HG02678 (cell line): ENCODE measurements at regions not wholly inside any gene's neighbourhood (a gene's known extent, or its start where the extent isn't known, plus 50 kb on each side); places are given as distances from the start of the nearest gene placed in this dataset.

ENCODE experiments used
- ATAC-seq: cut with Tn5 transposase; IDR thresholded peaks from one replicate; pipeline ENCODE4 v1.9.1; 2021; ENCODE audit warnings: mild to moderate bottlenecking, moderate library complexity; ENCODE audit not compliant: unreplicated experiment

DNA sequence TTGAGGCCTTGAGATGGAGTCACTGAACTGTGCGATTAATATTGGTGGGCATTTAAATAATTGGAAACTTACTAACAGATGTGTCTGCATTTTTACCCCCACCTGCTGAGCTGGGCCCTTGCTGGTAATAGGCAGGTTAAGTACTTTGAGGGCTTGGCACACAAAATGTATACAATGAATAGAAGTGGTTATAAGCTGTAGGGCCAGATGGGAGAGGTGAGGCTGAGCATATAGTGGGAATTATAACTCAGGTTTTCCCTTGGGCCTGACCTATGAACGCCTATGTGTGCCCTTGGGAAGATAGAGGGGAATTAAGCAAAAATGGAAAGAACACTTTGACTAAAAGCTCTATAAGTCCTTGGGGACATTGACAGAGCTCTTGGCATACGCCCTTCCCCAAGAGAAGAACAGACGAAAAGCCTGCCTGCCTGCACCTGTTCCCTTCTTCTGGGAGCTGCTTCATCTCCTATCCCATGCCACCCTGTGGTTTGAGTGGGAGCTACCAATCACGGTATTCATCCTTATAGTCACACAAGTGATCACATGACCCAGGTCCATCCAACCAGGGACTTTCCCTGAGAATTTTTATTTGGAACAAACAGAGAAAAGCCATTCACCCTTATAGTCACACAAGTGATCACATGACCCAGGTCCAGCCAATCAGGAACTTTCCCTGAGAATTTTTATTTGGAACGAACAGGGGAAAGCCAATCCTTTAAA lies 260.7 kb upstream of the CSF3R start:
- ATAC-seq = no peak

GRCh38 chr1:36741066-36741465 lies 258.4 kb upstream of the CSF3R start:
- ATAC-seq = no peak

GRCh38 chr1:36740446-36740845 lies 257.7 kb upstream of the CSF3R start:
- no peak for ATAC-seq

DNA sequence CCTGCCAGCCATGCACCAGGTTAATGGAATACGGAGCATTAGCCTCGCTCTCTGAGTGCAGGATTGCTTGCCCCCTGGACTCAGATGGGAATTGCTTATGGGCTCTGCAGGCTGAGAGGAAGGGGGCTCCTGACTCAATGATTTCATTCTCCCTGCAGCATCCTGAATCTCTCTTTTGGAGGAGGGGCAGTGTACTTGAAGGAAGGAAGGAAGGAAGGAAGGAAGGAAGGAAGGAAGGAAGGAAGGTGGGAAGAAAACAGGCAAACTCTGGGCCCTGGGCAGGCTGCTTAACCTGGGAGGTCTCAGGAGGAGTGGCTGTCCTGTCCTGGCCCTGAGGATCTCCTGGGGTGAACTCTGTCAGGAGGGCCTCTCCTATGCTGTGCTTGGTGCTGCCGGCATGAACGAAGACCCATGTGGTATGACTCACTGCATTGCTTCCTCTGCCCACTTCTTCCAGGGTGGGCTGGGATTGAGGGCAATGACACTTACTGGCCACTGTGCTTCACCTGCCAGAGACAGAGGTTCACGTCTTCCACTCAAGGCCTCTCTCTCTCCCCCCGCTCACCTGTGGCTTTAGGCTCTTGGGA lies 257.1 kb upstream of the CSF3R start:
- no peak for ATAC-seq

- no peak for ATAC-seq
These were observed 255.5 kb upstream of the CSF3R start for GRCh38 chr1:36738245-36738644.

DNA sequence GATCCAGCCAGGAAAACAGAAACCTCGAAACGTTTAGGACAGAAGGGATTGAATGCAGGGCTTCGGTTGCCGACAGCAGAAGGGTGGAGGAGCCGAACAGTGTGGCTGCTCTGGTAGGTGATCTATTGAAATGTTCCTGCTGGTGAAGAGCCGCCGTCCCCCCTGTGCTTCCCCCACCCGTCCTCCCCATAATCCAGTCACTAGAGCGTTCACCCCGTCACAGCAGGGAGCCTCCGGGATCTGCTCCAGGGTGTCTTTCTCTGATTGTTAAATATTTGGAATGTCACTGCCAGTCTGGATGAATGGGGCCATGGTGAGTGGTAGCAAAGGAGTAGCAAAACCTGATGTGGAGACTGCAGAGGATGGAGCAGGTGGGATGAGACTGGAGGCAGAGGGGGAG lies 255.1 kb upstream of the CSF3R start:
- no peak for ATAC-seq

DNA sequence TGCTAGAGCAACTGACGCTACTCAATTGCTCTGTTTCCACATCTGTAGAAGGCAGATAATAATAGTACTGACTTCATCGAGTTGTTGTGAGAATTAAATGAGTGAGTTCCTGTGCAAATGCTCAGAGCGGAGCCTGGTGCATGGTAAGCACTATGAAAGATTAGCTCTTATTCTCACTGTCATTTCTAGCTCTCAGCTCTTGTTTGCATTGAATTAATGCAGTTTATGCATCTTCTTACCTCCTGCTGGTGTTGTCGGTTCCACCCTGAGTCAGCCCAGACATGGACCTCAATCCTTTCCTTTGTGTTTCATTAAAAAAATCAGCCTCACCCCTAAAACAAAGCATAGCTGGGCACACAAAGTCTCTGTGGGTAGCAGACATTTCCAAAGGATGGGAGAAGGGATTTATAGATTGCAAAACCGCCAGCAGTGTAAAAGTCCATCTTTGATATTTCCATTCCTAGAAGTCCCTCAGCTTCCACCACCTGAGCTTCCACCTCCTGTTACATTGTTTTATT lies 254.4 kb upstream of the CSF3R start:
- ATAC-seq = no peak

- no peak for ATAC-seq
These were observed 253.4 kb upstream of the CSF3R start for GRCh38 chr1:36735939-36736730.

DNA sequence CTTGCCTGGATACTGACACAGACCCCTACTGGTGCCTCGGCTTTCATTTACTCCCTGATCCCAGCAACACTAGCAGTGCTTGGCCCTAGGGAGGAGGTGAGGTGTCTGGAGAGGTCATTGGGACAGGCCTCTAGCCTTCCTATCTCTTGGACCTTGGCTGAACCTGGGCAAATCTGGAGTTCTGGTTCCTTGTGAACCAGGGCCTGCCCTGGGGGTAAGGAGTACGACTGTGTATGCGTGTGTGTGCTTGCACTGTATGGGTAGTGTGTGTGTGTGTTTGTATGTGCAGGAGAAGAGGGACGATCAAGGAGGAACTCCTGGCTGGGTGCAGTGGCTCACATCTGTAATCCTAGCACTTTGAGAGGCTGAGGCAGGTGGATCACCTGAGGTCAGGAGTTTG lies 252.7 kb upstream of the CSF3R start:
- no peak for ATAC-seq

DNA sequence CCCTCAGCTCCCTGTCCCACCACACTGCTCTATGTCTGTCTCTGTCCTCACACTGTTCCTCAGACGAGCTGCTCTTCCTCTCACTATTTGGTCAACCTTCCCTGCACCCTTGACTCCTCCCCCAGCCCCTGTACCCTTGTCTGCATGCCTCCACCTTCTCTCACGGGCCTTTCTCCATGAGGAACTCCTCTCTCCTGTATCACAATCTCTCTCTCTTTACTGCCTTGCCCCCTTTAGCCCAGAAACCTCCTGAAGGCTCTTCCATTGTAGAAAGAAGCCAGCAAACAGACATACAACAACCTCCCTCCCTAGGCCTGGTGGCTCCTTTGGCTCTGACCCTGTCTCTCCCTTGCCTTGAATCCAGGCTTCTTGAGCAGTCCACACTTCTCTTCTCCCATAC lies 251.6 kb upstream of the CSF3R start:
- no peak for ATAC-seq

GRCh38 chr1:36733748-36734147 lies 251.0 kb upstream of the CSF3R start:
- no peak for ATAC-seq

DNA sequence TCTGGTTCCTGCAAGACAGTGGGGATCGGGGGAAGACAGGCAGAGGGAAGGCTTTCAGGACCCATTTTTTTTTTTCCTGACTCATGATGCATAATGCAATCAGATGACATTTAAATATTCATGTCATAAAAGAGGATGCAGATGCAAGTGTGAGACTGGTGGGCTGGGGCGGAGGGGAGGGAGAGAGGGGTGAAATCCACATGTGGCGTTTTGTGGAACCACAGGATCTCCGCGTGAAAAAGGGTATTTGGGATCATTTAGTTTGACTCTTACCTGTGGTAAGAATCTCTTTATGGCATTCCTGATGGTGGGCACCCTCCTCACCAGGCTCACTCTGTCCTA lies 249.3 kb upstream of the CSF3R start:
- ATAC-seq = no peak

- no peak for ATAC-seq
These were observed 248.7 kb upstream of the CSF3R start for GRCh38 chr1:36731226-36732014.

DNA sequence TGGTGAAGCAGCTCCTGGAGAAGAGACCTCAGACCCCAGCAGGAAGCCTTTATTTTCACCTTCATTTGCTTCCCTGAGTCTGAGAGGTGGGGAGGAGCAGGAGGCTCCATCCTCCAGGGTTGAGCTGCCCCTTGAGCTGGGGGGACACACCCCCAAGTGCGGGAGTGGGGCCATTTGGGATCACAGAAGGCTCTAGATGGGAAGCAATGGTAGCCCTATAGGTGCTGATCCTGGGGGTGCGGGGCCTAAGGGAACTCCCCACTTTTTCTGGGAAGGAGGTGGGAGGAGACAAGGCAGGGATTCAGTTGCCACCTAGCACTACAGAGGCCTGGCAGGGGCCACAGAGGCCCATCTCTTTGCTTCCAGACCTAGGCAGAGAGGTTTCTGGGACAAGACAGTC lies 247.9 kb upstream of the CSF3R start:
- ATAC-seq = no peak

GRCh38 chr1:36729716-36730510 lies 247.2 kb upstream of the CSF3R start:
- ATAC-seq = no peak

GRCh38 chr1:36729289-36729688 lies 246.6 kb upstream of the CSF3R start:
- no peak for ATAC-seq

- no peak for ATAC-seq
These were observed 246.1 kb upstream of the CSF3R start for GRCh38 chr1:36728846-36729245.

DNA sequence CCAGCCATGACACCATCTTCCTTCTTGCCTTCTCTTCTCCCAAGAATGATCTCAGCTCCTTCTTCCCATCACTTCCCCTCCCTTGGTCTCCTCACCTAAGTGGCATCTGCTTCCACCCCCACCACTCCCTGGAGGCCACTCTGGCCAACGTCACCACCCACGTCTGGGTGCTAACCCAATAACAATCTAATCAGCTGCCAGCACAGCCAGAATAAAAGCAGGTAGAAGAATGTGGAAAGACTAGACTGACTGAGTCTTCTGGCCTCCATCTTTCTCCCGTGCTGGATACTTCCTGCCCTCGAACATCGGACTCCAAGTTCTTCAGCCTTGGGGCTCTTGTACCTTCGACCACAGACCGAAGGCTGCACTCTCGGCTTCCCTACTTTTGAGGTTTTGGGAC lies 245.3 kb upstream of the CSF3R start:
- no peak for ATAC-seq

GRCh38 chr1:36725151-36725550 lies 242.4 kb upstream of the CSF3R start:
- ATAC-seq = no peak

- no peak for ATAC-seq
These were observed 241.1 kb upstream of the CSF3R start for GRCh38 chr1:36723813-36724212.
